HG02642 (cell line): ENCODE measurements at regions not wholly inside any gene's neighbourhood (a gene's known extent, or its start where the extent isn't known, plus 50 kb on each side); places are given as distances from the start of the nearest gene placed in this dataset.

ENCODE experiments used
- ATAC-seq: cut with Tn5 transposase; IDR thresholded peaks from one replicate; pipeline ENCODE4 v1.9.1; 2021; ENCODE audit warnings: mild to moderate bottlenecking; ENCODE audit not compliant: unreplicated experiment, poor library complexity

DNA sequence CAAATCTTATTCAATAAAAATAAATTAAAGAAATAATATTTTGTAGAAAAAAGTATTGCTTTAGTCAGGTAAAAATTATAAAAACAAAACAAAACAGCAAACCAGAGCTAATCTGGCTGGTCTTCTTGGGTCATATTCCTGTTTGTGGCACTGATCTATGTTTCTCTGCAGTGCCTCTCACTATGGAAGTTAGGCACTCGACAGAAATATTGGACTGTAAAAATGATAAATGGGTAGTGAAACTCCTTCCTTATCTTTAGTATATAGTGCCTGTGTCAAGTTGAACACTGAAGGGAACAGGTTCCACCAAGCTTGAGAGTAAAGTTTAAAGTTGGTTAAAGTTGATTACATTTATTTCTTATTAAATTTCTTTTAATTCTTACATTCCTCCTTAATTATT lies 1195.6 kb upstream of the GBE1 start:
- no peak for ATAC-seq

DNA sequence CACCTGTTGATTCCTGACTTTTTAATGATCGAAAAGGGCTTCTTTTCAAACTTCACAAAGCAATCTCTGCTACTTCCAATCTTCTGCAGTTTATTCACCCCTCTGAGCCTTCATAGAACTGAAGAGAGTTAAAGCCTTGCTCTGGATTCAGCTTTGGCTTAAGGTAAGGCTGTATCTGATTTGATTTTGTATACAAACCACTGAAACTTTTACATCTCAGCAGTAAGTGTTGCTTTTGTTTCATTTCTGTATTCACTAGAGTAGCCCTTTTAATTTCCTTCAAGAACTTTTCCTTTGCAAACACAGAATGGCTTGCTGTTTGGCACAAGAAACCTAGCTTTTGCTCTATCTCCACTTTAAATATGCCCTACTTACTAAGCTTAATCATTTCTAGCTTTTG lies 1193.0 kb upstream of the GBE1 start:
- no peak for ATAC-seq

DNA sequence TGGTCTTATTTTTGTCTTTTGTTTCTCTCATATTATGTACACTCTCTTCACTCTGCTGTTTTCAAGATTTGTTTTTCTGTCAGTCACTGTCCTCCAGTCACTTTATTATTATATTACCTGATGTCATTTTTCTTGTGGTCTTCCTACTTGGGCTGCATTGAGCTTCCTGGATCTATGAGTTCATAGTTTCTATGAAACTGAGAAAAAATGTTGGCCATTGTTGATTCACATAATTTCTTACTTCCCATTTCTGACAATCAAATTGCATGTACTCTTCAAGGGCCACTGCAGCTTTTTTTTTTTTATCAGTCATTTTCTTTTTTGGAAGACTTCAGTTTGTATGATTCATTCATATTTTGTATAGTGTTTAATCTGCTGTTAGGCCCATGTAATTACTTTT lies 1180.6 kb upstream of the GBE1 start:
- ATAC-seq = no peak

DNA sequence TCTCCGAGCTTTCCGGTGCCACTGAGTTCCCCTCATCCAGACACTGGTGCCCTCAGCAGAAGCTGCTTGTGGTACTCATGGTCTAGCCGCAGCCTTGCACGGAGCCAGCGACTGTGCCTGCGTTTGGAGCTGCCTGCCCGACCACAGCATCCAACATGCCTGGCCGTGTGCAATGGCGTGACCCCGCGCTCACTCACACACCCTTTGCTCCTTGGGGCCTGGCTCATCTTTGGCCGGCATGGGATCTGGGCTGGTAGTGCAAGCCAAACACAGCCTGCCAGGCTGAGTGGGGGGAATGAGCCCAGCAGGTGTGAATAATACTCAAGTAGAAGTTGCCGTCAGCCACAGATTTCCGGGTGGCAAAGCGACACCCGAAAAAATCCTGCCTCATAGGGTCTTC lies 1178.7 kb upstream of the GBE1 start:
- ATAC-seq = no peak

DNA sequence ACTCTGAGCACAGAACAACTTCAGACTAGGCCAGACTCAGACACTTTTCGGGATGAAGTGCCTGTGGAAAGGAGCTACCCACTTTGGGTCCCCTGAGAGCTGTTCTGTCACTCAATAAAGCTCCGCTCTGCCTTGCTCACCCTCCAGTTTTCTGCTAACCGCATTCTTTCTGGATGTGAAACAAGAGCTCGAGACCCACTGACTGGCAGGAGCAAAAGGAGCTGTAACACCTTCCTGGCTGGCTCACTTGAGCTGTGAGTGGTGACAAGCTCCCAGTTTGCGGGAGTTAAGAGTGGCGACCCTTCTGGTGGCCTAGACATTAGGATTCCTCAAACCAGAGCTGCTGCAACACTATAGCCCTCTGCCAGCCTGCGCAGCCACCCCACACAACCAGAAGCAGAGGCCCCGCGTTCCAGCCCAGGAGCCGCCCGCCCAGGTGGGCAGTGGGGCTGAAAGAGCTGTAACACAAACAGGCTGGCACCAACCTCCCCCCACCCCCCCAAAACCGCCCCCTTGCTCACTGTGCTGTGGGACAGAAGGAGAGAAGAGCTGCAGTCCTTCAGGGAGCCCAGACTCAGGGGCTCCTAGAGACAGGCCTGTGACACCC lies 1178.1 kb upstream of the GBE1 start:
- ATAC-seq = no peak

DNA sequence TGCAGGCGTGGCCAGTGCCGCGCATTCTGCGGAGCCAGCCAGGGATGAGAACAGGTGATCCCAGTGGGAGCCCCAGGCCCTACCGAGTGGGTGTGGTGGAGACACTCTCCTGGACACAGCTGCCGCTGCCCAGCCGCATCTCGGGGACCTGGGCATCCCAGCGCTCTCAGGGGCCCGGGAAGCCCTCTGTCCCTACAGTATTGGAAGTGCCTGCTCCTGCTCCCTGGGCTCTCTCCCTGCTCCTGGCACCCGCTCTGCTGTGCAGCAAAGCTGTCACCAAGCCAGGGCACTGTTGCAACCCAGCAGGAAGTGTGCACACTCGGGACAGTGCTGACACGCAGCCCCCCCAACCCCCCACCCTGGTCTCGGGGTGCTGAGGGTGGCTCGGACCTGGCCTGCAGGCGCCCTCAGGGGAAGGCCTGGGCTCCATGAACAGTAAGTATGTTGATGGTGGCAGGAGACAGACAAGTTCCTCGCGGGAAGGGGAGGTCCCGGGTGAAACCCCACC lies 1177.4 kb upstream of the GBE1 start:
- no peak for ATAC-seq

DNA sequence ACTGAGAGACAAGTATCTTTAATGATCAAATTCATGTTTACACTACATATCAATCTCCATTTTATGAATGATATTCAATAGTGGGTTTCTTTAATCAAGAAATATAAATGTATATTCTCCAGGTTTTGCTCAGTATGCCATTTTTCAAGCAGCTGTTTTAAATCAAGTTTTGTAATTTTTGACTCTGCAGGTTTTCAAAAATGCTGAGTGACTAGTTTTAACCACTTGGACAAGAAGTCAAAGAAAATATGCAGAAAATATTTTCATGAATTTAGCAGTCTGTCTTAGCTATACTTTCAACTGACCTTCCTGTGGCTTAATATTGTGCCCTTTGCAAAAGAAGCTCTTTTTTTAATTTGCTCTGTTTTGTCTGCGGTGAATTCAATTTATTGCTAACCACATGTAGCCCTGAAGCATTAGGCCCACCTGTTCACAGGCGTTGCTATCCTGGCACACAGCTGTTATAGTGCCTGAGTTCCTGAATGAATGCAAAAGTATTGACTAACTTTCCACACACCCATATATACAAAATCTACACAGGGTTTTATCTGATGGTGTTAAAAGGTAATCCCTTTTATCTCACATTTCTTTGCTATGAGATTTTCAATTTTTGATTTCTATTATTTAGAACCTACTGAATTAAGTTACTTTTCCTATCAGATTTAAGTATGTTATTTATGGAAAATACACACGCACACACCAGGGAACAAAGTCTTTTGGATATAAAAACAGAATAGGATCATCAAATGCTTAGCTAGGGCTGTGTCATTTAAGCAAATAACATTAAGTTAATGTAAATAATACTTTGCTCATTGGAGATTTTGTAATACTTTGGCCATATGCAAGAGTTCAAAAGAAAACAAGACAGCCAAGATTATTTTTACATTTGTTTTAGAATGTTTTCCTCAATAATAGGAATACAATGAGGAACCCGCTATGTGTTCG lies 1166.1 kb upstream of the GBE1 start:
- ATAC-seq = no peak

DNA sequence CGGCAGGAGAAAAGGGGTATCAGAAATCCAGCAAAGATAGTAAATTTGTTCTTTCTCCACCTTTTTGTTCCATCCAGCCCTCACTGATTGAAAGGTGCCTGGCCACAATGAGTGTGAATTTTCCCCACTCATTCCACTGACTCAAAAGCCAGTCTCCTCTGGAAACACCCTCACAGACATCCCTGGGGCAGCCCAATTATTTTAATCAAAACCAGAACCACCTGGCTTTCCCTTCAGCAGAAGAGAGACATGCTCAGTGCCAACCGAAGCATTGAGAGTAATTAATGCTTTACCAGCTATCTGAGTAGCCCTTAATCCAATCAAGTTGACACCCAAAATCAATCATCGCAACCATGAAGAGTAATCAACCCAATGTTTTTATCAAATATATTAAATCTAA lies 1129.6 kb upstream of the GBE1 start:
- no peak for ATAC-seq

DNA sequence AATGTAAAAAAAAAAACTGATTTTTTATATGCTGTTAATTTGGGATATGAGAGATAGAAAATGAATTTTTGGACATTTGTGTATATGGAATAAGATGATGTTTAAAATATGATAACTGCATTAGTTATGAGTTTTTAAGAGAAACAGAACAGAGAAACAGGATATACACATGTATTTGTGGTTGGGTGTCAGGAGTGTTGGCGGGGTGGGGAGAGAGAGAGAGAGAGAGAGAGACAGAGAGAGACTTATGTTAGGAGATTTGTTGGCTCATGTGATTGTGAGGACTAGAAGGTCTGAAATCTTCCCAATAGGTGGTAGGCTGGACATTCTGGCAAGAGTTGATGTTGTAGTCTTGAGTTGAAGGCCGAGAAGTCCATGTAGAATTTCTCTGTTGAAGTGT lies 1121.6 kb upstream of the GBE1 start:
- ATAC-seq = no peak

DNA sequence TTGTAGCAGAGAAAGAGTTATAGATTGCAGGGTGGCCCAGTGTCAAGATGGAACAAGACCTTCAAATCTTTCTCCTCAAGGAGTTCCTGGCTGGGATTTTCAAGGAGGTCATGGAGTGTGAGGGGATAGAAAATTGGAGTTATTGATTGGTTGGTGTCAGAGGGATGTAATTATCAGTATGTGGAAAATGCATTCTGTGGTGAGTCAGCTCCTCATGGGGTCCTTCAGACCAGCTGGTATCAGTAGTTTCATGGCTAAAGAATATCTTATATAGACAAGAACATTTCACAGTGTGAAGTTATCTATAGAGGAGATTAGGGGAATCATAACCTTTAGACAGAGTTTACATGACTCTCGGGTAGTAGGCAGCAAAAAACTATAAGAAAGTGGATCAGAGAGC lies 1114.0 kb upstream of the GBE1 start:
- ATAC-seq = no peak

DNA sequence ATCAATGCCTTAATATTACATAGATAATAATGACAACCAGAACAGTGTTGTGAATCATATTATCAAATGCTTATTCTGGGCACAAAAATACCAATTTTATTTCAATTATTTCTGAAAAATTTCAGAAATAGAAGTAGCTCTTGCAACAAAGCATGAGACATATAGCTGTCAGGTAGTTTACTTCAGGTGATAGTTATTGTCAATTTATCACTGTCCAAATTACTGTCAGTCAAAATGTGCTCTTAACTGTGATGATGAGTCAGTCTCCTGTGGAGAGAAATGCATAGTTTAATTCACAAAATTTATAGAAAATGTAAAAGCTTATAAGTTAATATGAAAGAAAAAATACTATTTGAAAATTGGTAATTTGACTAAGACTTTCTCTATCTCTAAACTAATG lies 1078.4 kb upstream of the GBE1 start:
- no peak for ATAC-seq

DNA sequence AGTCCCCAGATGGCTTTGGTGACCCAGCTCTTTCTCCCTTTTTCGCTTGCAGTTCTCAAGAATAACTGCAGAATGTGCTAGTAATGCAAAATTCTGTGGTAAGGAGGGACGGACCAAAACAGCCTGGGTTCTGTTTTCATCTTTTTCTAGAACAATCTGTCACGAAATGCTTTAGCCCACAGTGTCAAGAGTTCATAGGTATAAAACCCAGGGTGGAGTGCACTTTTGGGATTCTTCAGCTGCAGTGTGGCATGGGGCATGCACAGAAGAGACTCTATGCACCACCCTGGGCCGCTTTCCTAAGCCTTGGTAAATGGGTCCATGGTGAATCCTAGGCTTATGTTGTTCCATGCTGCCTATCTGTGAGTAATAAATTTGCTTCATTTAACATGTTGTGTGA lies 1072.7 kb upstream of the GBE1 start:
- no peak for ATAC-seq

DNA sequence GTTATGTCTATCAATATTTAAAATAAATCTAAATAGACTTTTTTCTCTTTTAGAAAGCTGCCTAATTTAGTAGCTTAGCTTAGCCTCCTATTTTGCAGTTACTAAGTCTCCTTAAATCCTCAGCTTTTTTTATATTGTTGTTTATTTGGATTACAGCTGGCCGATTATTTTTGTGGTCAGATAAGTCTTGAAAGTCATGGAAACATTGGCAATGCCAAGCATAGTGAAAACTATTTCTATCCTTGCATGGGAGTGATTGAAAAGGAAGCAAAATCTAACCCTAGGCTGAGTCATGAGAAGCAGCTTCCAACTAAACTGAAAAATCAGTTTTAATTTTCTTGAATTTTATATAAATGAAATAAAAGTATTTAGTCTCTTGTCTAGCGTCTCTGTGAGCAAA lies 1063.0 kb upstream of the GBE1 start:
- no peak for ATAC-seq

DNA sequence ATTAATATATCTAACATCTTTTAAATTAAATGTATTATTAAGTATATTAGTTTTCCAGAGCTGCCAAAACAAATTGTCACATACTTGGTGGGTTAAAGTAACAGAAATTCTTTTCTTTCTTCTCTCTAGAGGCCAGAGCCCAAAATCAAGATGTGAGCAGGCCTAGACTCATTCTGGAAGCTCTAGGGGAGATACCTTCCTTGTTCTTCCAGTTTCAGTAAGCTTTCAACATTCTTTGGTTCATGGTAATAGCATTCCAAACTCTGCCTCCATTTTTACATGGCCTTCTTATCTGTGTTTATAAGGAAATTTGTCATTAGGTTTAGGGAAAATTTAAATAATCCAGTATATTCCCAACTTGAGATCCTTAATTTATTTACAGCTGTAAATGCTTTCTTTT lies 1054.6 kb upstream of the GBE1 start:
- no peak for ATAC-seq

DNA sequence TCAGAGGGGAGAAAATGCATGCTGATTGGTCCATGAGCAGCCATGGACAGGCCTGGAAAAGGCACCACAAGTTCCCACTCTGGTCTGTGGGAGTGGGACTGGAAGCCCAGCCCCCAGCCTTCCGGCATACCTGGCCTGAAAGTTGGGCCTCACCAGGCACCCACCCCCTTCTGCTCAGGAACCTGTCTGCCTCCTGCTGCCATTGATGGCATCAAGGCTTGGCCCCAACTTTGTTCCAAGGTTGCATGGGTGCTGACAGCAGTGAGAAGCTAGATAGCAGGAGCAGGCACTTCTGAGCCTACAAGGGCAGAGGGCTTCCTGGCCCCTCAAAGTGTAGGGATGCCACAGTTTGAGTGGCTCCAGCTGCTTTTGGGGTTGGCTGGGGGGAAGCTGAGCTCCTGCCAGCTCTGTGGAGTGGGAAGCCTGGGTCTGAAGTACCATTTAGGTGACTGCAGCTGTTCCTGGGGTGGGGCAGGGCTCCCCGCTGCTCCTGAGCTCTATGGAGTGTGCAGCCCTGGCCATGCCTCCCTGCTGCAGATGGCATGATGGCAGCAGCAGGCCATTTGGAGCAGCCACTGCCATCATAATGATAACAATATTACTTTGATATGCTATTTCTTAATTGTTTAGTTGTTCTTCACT lies 1054.1 kb upstream of the GBE1 start:
- no peak for ATAC-seq

DNA sequence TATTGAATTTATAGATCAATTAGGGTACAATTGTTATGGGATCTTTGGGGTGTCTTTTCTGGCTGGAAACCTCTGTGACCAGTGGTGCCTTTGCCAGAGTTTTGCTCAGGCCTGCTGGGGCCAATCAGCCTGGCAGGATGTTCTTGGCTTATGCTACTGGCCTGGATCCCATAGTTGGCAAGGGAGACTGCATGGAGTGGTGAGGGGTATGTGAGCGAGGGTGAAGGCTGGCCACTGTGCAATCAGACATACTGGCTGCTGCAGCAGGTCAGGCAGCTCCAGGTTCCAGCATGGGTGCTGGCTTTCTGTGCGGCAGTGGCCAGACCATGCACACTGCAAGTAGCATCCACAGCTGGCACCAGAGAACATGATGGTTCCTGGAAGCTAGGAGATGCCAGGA lies 1053.2 kb upstream of the GBE1 start:
- no peak for ATAC-seq

DNA sequence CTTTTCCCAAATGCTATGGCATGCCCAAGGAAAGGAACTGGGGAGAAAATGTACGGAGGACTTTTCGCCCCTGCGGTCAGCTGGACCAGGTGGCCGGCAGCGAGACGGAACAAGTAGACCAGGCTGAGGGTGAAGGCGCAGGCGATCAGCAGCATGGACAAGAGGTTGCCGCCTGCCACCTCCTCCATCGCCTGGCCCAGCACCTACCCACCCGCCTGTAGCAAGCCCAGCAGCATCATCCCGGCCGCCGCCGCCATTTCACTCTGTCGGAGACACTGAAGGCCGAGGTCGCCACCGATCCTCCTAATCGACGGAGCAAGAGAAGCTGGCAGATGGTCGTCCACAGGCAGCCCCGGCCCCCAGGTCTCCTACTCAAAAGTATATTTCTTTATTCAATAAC lies 1046.3 kb upstream of the GBE1 start:
- no peak for ATAC-seq

DNA sequence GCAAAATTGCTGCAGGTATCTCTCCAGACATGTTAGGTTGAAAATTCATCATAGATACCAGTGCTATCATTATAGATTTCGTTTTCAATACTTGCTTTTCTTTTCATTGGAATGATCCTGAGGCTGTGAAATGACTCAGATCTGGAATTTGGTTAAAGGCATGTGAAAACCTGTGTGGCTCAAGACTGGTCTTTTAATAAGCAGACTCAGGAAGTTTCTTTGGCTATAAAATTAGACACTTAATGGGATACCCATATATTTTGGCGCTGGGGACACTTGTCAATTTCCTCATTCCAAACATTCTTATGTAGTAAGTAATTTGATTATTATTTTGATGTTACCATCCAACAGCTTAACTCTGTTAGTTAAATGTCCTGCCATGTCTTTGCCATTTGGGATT lies 1041.1 kb upstream of the GBE1 start:
- ATAC-seq = no peak

DNA sequence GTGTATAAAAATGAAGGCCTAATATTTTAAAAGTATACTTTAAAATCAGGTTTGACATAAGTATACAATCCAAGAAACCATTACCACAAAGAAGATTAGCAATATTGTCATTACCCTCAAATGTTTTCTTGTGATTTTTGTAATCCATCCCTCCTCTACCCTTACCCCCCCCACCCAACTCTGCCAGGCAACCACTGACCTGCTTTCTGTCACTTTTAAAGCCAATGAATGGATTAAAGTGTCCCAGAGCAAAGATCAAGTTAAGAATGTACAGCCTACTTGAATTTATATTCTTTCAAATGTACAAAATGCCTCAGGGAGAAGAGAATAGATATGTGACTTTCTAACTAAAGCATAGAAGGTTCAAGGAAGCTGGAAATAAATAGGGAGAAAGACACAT lies 1038.8 kb upstream of the GBE1 start:
- no peak for ATAC-seq

DNA sequence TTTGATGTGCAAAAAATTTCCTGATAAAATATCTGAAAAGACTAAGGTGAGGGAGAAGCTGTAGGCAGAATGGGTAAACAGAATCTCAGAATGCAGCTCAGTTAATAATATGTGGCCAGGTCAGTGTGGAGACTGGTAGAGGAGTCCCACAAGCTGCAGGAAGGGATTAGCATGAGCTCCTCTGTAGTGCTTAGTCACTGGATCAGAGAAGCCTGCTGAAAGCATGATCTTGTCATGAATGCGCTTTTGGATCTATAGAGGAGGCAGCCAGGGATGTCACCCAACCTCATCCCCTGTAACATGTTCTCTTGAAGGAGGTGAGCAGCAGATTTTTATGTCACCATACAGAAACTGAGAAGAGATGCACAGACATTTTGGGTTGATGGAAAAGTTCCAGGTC lies 1035.3 kb upstream of the GBE1 start:
- no peak for ATAC-seq

DNA sequence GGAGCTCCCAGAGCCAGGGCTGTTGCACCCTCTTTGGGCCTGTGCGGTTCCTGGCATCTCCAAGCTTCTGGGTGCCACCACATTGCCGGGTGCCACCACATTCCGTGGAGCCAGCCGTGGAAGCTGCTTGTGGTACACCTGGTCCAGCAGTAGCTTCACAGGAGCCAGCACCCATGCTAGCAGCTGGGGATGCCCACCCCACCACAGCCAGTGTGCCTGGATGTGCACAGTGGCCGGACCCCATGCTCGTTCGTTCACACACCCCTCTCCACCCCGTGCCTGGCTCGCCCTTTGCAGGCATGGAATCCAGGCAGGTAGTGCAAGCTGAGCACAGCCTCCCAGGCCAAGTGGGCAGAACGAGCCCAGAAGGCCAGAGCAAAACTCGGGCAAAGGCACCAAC lies 1029.8 kb upstream of the GBE1 start:
- no peak for ATAC-seq
